SH-SY5Y (cell line): ENCODE measurements at regions not wholly inside any gene's neighbourhood (a gene's known extent, or its start where the extent isn't known, plus 50 kb on each side); places are given as distances from the start of the nearest gene placed in this dataset.

ENCODE experiments used
- GATA2 ChIP-seq: IDR thresholded peaks from 2 replicates; pipeline ENCODE4 v1.6.1; 2011; ENCODE audit warnings: mild to moderate bottlenecking, low read depth, low read length
- GATA3 ChIP-seq: IDR thresholded peaks from 2 replicates; pipeline ENCODE4 v1.6.1; 2011; ENCODE audit warnings: low read depth, mild to moderate bottlenecking, low read length, moderate library complexity

GRCh38 chr11:38254913-38255312 lies 1656.9 kb upstream of the RAG2 start:
- TF ChIP-seq GATA3 (no peak), GATA2 (no peak)
